PC-9 (cell line): ENCODE measurements at regions not wholly inside any gene's neighbourhood (a gene's known extent, or its start where the extent isn't known, plus 50 kb on each side); places are given as distances from the start of the nearest gene placed in this dataset.

Experiments
- BruUV-seq: library from RNA; stranded (reverse); fragments of 400-500 nt; replicated peaks from 2 replicates; lab custom pipeline; 2021; lab: Mats Ljungman, UMichigan
- CTCF ChIA-PET: fragments of 300-600 bp; sonication (Branson Sonifier 250); formaldehyde crosslinking; loops from one replicate; lab custom pipeline; 2022; ENCODE audit warnings: antibody characterized with exemption; lab: Charles Lee
- POLR2A ChIA-PET: fragments of 300-600 bp; sonication (Branson Sonifier 250); formaldehyde crosslinking; loops from one replicate; lab custom pipeline; 2022; ENCODE audit warnings: antibody characterized with exemption; ENCODE audit not compliant: unreplicated experiment; lab: Charles Lee
- DNase-seq, 2 experiments: peaks; one replicate each; pipeline versions ENCODE4 v3.0.0 to v3.0.0-alpha.2; 2015 to 2022; ENCODE audit warnings: mixed read lengths in 1 of 2
- H2AFZ ChIP-seq: fragments of 200-600 bp; sonication (generic); 2 replicates; pipeline ENCODE4 v1.8.1; 2017; ENCODE audit warnings: antibody characterized with exemption
- H3F3A ChIP-seq: fragments of 200-600 bp; sonication (generic); 2 replicates; pipeline ENCODE4 v1.8.1; 2017; ENCODE audit warnings: antibody characterized with exemption, mild to moderate bottlenecking, low read depth; ENCODE audit not compliant: insufficient read depth
- H3K27ac ChIP-seq: fragments of 200-600 bp; sonication (generic); 2 replicates; pipeline ENCODE4 v1.6.1; 2016; ENCODE audit warnings: mixed run types
- H3K27me3 ChIP-seq: fragments of 200-600 bp; sonication (generic); 2 replicates; pipeline ENCODE4 v1.6.1; 2016; ENCODE audit warnings: low read depth, mixed run types; ENCODE audit not compliant: insufficient read depth
- H3K36me3 ChIP-seq: fragments of 200-600 bp; sonication (generic); 2 replicates; pipeline ENCODE4 v1.6.1; 2016; ENCODE audit warnings: low read depth, mixed run types
- H3K4me1 ChIP-seq: fragments of 200-600 bp; sonication (generic); replicated peaks from 2 replicates; pipeline ENCODE4 v1.6.1; 2016; ENCODE audit warnings: mixed run types; ENCODE audit not compliant: insufficient read depth
- H3K4me2 ChIP-seq: fragments of 200-600 bp; sonication (generic); 2 replicates; pipeline ENCODE4 v1.6.1; 2017; ENCODE audit warnings: mixed run types
- H3K4me3 ChIP-seq: fragments of 200-600 bp; sonication (generic); 2 replicates; pipeline ENCODE4 v1.6.1; 2016; ENCODE audit warnings: mixed run types
- H3K79me2 ChIP-seq: fragments of 200-600 bp; sonication (generic); 2 replicates; pipeline ENCODE4 v1.6.1; 2017; ENCODE audit warnings: low read depth, mixed run types
- H3K9me2 ChIP-seq: fragments of 200-600 bp; sonication (generic); 2 replicates; pipeline ENCODE4 v1.8.1; 2017; ENCODE audit warnings: mild to moderate bottlenecking; ENCODE audit not compliant: insufficient read depth
- H3K9me3 ChIP-seq: fragments of 200-600 bp; sonication (generic); 2 replicates; pipeline ENCODE4 v1.8.1; 2016; ENCODE audit warnings: low read depth; ENCODE audit not compliant: insufficient read depth
- H4K20me1 ChIP-seq: fragments of 200-600 bp; sonication (generic); 2 replicates; pipeline ENCODE4 v1.8.1; 2017; ENCODE audit not compliant: insufficient read depth
- CTCF ChIP-seq: fragments of 200-600 bp; sonication (generic); conservative IDR thresholded peaks from 2 replicates; pipeline ENCODE4 v1.6.1; 2017; ENCODE audit warnings: mixed run types, antibody characterized with exemption, mild to moderate bottlenecking, moderate library complexity
- EZH2 ChIP-seq: fragments of 200-600 bp; sonication (generic); IDR thresholded peaks from 2 replicates; pipeline ENCODE4 v1.8.0; 2017; ENCODE audit warnings: antibody characterized with exemption, low read depth
- intact Hi-C: fragments of 100-400 bp; cut with micrococcal nuclease; formaldehyde crosslinking; loops from one replicate; pipeline ENCODE4 v1.10.0; 2022; ENCODE audit not compliant: unreplicated experiment

- CTCF ChIA-PET: no interaction called here
- BruUV-seq: no TSS peak
- peaks cover 84% of the 10 kb centered on the region for H3K27me3 ChIP-seq
Observed at GRCh38 chr17:73878923-73879322, 234.7 kb upstream of the SDK2 start.

GRCh38 chr17:73879987-73880386 lies 235.7 kb upstream of the SDK2 start:
- BruUV-seq: no TSS peak
- intact Hi-C loops: no loop called here

More at GRCh38 chr17:73878923-73879322, 234.7 kb upstream of the SDK2 start:
- Histone ChIP-seq H2AFZ (no peak overlapping the region), H3K36me3 (no peaks in the 10 kb centered on the region), H3K79me2 (no peaks in the 10 kb centered on the region), H3K9me2 (no peaks in the 10 kb centered on the region), H4K20me1 (no peaks in the 10 kb centered on the region), H3K4me2 (no peak overlapping the region), H3K27ac (no peak overlapping the region), H3K9me3 (no peaks in the 10 kb centered on the region), H3K4me3 (no peak overlapping the region), H3K4me1 (no peaks in the 10 kb centered on the region), H3F3A (no peaks in the 10 kb centered on the region)
- DNase-seq: no peak
- POLR2A ChIA-PET: no interaction called here
- no peak for TF ChIP-seq CTCF
- TF ChIP-seq EZH2: no peak
- intact Hi-C loops: no loop called here

GRCh38 chr17:73882590-73882989 lies 238.3 kb upstream of the SDK2 start:
- Histone ChIP-seq H3K27ac (no peak overlapping the region), H2AFZ (no peak overlapping the region), H3K4me1 (no peaks in the 10 kb centered on the region), H3K79me2 (no peaks in the 10 kb centered on the region), H3K36me3 (no peaks in the 10 kb centered on the region), H3K9me3 (no peaks in the 10 kb centered on the region), H3K4me3 (no peak overlapping the region), H4K20me1 (no peaks in the 10 kb centered on the region), H3K27me3 (peaks cover 50% of the 10 kb centered on the region), H3K9me2 (no peaks in the 10 kb centered on the region), H3F3A (no peaks in the 10 kb centered on the region), H3K4me2 (no peak overlapping the region)
- no peak for DNase-seq
- CTCF ChIA-PET: no interaction called here
- TF ChIP-seq EZH2: no peak
- no TSS peak for BruUV-seq
- intact Hi-C loops: no loop called here
- POLR2A ChIA-PET: no interaction called here

More at GRCh38 chr17:73879987-73880386, 235.7 kb upstream of the SDK2 start:
- TF ChIP-seq CTCF (no peak), EZH2 (no peak)
- no peaks in the 10 kb centered on the region for H3K79me2 ChIP-seq
- no peaks in the 10 kb centered on the region for H3K9me3 ChIP-seq
- DNase-seq: no peak
- no peak overlapping the region for H2AFZ ChIP-seq
- no peak overlapping the region for H3K27ac ChIP-seq
- H3K4me1 ChIP-seq: no peaks in the 10 kb centered on the region
- no peaks in the 10 kb centered on the region for H3F3A ChIP-seq
- no peak overlapping the region for H3K4me2 ChIP-seq
- no peaks in the 10 kb centered on the region for H3K36me3 ChIP-seq
- H3K27me3 ChIP-seq: peaks cover 75% of the 10 kb centered on the region
- H4K20me1 ChIP-seq: no peaks in the 10 kb centered on the region
- H3K9me2 ChIP-seq: no peaks in the 10 kb centered on the region
- ChIA-PET POLR2A (no interaction called here), CTCF (no interaction called here)
- H3K4me3 ChIP-seq: no peak overlapping the region

GRCh38 chr17:73883175-73883574 lies 238.9 kb upstream of the SDK2 start:
- no peaks in the 10 kb centered on the region for H3K9me3 ChIP-seq
- BruUV-seq: no TSS peak
- no peak overlapping the region for H2AFZ ChIP-seq
- H3K27ac ChIP-seq: no peak overlapping the region
- H3K4me3 ChIP-seq: no peak overlapping the region
- peaks cover 44% of the 10 kb centered on the region for H3K27me3 ChIP-seq
- H3K36me3 ChIP-seq: no peaks in the 10 kb centered on the region
- H3K4me2 ChIP-seq: no peak overlapping the region
- no peak for DNase-seq
- POLR2A ChIA-PET: no interaction called here
- H3F3A ChIP-seq: no peaks in the 10 kb centered on the region
- no peaks in the 10 kb centered on the region for H3K9me2 ChIP-seq
- no peak for TF ChIP-seq CTCF
- TF ChIP-seq EZH2: no peak
- no peaks in the 10 kb centered on the region for H3K79me2 ChIP-seq
- intact Hi-C loops: no loop called here
- no peaks in the 10 kb centered on the region for H3K4me1 ChIP-seq
- CTCF ChIA-PET: no interaction called here
- no peaks in the 10 kb centered on the region for H4K20me1 ChIP-seq
